WTC11 (cell line): ENCODE measurements at regions not wholly inside any gene's neighbourhood (a gene's known extent, or its start where the extent isn't known, plus 50 kb on each side); places are given as distances from the start of the nearest gene placed in this dataset.

Experiments
- NR3C1 ChIP-seq: sonication (generic); formaldehyde crosslinking; conservative IDR thresholded peaks from 2 replicates; pipeline ENCODE4 v1.8.1; 2023; ENCODE audit warnings: low read depth, mild to moderate bottlenecking, missing genetic modification reagents
- TF ChIP-seq, protein P1 (sequence below): sonication (generic); formaldehyde crosslinking; IDR thresholded peaks from 2 replicates; pipeline ENCODE4 v1.8.0; 2022; ENCODE audit warnings: mild to moderate bottlenecking, missing genetic modification reagents

DNA sequence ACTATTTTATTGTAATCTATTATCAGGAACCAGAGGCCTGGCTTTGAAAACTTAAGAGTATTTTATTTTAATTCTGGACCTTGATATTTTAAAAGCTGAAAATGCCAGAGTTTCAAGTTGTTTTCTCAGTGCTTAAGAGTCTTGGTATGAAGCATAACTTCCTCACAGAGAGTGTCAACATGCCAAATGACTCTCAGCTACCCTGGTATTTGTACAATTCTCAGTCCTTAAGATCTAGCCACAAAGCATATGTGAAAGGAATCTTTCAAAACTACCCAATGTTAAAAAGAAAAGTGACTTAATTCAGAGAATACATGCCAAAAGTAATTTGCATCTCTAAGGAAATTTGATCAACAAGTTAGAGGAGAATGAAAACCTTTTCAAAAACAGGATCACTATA lies 171.9 kb downstream of the DKK2 start:
- TF ChIP-seq NR3C1 (CRISPR knock-in tag): no peak
- TF ChIP-seq, protein P1, sequence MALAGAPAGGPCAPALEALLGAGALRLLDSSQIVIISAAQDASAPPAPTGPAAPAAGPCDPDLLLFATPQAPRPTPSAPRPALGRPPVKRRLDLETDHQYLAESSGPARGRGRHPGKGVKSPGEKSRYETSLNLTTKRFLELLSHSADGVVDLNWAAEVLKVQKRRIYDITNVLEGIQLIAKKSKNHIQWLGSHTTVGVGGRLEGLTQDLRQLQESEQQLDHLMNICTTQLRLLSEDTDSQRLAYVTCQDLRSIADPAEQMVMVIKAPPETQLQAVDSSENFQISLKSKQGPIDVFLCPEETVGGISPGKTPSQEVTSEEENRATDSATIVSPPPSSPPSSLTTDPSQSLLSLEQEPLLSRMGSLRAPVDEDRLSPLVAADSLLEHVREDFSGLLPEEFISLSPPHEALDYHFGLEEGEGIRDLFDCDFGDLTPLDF (CRISPR knock-in tag): no peak
